ENCODE measurements at regions not wholly inside any gene's neighbourhood (a gene's known extent, or its start where the extent isn't known, plus 50 kb on each side); places are given as distances from the start of the nearest gene placed in this dataset.

DNA sequence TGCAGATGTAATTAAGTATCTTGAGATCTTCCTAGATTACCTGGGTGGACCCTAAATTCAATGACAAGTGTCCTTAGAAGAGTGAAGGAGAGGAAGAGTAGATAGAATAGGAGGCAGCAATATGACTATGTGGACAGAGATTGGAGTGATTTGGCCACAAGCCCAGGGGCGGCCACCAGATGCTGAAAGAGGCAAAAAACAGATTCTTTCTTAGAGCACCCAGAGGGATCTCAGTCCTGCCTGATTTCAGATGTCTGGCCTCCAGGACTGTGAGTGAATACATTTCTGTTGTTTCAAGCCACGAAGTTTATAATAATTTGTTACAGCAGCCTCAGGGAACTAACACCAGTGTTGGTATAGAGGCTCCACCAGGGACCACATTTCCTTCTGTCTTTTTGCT lies 67.3 kb downstream of the DACT1 start:
- BruUV-seq (replicated peaks), result no TSS peak
- Histone ChIP-seq H3K4me3 (replicated peaks in 1 of 2; ENCODE audit: low read depth in 1 of 2, low read length in 2 of 2) (no peak overlapping the region), H3K9me2 (ENCODE audit: insufficient read depth) (no peaks in the 10 kb centered on the region), H3K9ac (ENCODE audit: low read length) (no peak overlapping the region), H2AFZ (ENCODE audit: low read depth, low read length, poor library complexity, severe bottlenecking) (no peak overlapping the region), H3K4me2 (ENCODE audit: low read length) (no peak overlapping the region), H3K27ac (ENCODE audit: low read depth, low read length) (no peak overlapping the region), H3K4me1 (ENCODE audit: control insufficient read depth in 1 of 2, insufficient read depth in 2 of 2, low read length in 2 of 2) (no peaks in the 10 kb centered on the region), H4K20me1 (ENCODE audit: insufficient read depth) (no peaks in the 10 kb centered on the region), H3K9me3 (ENCODE audit: control insufficient read depth in 1 of 2, insufficient read depth in 1 of 2, low read depth in 1 of 2, low read length in 2 of 2) (no peaks in the 10 kb centered on the region), H3K27me3 (ENCODE audit: insufficient read depth, low read length) (no peaks in the 10 kb centered on the region), H3K36me3 (ENCODE audit: control insufficient read depth in 1 of 2, insufficient read depth in 2 of 2, low read length in 2 of 2) (no peaks in the 10 kb centered on the region), H3K79me2 (ENCODE audit: insufficient read depth, low read length) (no peaks in the 10 kb centered on the region)
- TF ChIP-seq EZH2phosphoT487 (IDR thresholded peaks at IDR 0.05; ENCODE audit: borderline replicate concordance) (no peak), RAD21 (IDR thresholded peaks at IDR 0.05; ENCODE audit: low read depth) (no peak), TCF7L2 (IDR thresholded peaks at IDR 0.05; ENCODE audit: borderline replicate concordance, extremely low read depth, insufficient read depth, insufficient read length) (no peak), EGR1 (IDR thresholded peaks at IDR 0.05; ENCODE audit: low read depth) (no peak), ZFX (IDR thresholded peaks at IDR 0.05) (no peak), ELF1 (IDR thresholded peaks at IDR 0.05; ENCODE audit: borderline replicate concordance, low read depth) (no peak), JUND (IDR thresholded peaks at IDR 0.05) (no peak)
- TF ChIP-seq, protein P1, sequence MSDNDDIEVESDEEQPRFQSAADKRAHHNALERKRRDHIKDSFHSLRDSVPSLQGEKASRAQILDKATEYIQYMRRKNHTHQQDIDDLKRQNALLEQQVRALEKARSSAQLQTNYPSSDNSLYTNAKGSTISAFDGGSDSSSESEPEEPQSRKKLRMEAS (IDR thresholded peaks at IDR 0.05), result no peak
- DNase-seq (ENCODE audit: low read depth, low spot score) (no peak), ATAC-seq (no peak)
- ChIA-PET RAD21 (ENCODE audit: low non-redundant PET in 1 of 2, low total read pairs in 2 of 2, uncharacterized antibody in 2 of 2, unreplicated experiment in 2 of 2) (no interaction called here), CTCF (no interaction called here), POLR2A (no interaction called here)
- intact Hi-C loops (cut with micrococcal nuclease), result no loop called here

DNA sequence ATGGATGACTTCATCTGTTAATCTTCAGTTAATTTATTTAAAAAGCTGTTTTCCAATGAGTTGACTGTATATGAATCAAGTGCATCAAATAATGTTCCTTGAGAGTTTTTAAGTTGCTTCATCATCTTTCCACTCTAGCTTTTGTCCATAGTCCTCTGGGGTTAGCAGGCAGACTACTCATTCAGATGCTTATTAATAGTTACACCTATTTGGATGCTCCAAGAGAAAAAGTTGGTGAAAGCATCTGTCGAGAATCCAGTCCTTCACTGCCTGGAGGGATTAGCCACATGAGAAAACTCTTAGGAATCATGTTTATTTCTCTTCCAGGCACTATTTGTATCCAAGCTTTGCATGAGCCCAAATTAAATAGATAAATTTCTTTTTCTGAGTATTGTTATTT lies 70.2 kb downstream of the DACT1 start:
- H3K27ac ChIP-seq (ENCODE audit: low read depth, low read length), result no peak overlapping the region

More for the DNA sequence above, 70.2 kb downstream of the DACT1 start:
- ChIA-PET POLR2A (no interaction called here), CTCF (no interaction called here), RAD21 (ENCODE audit: low non-redundant PET in 1 of 2, low total read pairs in 2 of 2, uncharacterized antibody in 2 of 2, unreplicated experiment in 2 of 2) (no interaction called here)
- no peaks in the 10 kb centered on the region for H3K79me2 ChIP-seq (ENCODE audit: insufficient read depth, low read length)
- H3K9ac ChIP-seq (ENCODE audit: low read length), result no peak overlapping the region
- H3K4me1 ChIP-seq (ENCODE audit: control insufficient read depth in 1 of 2, insufficient read depth in 2 of 2, low read length in 2 of 2), result no peaks in the 10 kb centered on the region
- no peaks in the 10 kb centered on the region for H3K9me3 ChIP-seq (ENCODE audit: control insufficient read depth in 1 of 2, insufficient read depth in 1 of 2, low read depth in 1 of 2, low read length in 2 of 2)
- no peaks in the 10 kb centered on the region for H4K20me1 ChIP-seq (ENCODE audit: insufficient read depth)
- H3K4me3 ChIP-seq (replicated peaks in 1 of 2; ENCODE audit: low read depth in 1 of 2, low read length in 2 of 2), result no peak overlapping the region
- no peak for DNase-seq (ENCODE audit: low read depth, low spot score)
- no TSS peak for BruUV-seq (replicated peaks)
- ATAC-seq, result no peak
- no peak overlapping the region for H2AFZ ChIP-seq (ENCODE audit: low read depth, low read length, poor library complexity, severe bottlenecking)
- H3K36me3 ChIP-seq (ENCODE audit: control insufficient read depth in 1 of 2, insufficient read depth in 2 of 2, low read length in 2 of 2), result no peaks in the 10 kb centered on the region
- no peaks in the 10 kb centered on the region for H3K9me2 ChIP-seq (ENCODE audit: insufficient read depth)
- TF ChIP-seq TCF7L2 (IDR thresholded peaks at IDR 0.05; ENCODE audit: borderline replicate concordance, extremely low read depth, insufficient read depth, insufficient read length) (no peak), JUND (IDR thresholded peaks at IDR 0.05) (no peak), EZH2 (IDR thresholded peaks at IDR 0.05) (no peak), SP1 (IDR thresholded peaks at IDR 0.05; ENCODE audit: low read depth) (no peak), POLR2AphosphoS5 (IDR thresholded peaks at IDR 0.05; ENCODE audit: low read depth, low read length) (no peak), SRF (IDR thresholded peaks at IDR 0.05; ENCODE audit: low read depth) (no peak), ZNF274 (IDR thresholded peaks at IDR 0.05; ENCODE audit: low read depth, low read length) (no peak), FOSL1 (IDR thresholded peaks at IDR 0.05; ENCODE audit: low read depth) (no peak), CBX3 (IDR thresholded peaks at IDR 0.05; ENCODE audit: low read depth) (no peak), SIN3A (IDR thresholded peaks at IDR 0.05; ENCODE audit: low read depth) (no peak), ELF1 (IDR thresholded peaks at IDR 0.05; ENCODE audit: borderline replicate concordance, low read depth) (no peak), EZH2phosphoT487 (IDR thresholded peaks at IDR 0.05; ENCODE audit: borderline replicate concordance) (no peak)
- TF ChIP-seq, protein P2, sequence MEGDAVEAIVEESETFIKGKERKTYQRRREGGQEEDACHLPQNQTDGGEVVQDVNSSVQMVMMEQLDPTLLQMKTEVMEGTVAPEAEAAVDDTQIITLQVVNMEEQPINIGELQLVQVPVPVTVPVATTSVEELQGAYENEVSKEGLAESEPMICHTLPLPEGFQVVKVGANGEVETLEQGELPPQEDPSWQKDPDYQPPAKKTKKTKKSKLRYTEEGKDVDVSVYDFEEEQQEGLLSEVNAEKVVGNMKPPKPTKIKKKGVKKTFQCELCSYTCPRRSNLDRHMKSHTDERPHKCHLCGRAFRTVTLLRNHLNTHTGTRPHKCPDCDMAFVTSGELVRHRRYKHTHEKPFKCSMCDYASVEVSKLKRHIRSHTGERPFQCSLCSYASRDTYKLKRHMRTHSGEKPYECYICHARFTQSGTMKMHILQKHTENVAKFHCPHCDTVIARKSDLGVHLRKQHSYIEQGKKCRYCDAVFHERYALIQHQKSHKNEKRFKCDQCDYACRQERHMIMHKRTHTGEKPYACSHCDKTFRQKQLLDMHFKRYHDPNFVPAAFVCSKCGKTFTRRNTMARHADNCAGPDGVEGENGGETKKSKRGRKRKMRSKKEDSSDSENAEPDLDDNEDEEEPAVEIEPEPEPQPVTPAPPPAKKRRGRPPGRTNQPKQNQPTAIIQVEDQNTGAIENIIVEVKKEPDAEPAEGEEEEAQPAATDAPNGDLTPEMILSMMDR (IDR thresholded peaks at IDR 0.05 in 2 of 3, conservative IDR thresholded peaks at IDR 0.05 in 1 of 3; ENCODE audit: borderline replicate concordance in 1 of 3, insufficient read depth in 1 of 3, low read depth in 2 of 3, low read length in 2 of 3), result no peak
- TF ChIP-seq, protein P1 (IDR thresholded peaks at IDR 0.05), result no peak
- H3K27me3 ChIP-seq (ENCODE audit: insufficient read depth, low read length), result no peaks in the 10 kb centered on the region
- no peak overlapping the region for H3K4me2 ChIP-seq (ENCODE audit: low read length)
- intact Hi-C loops (cut with micrococcal nuclease), result no loop called here
